ENCODE measurements at regions not wholly inside any gene's neighbourhood (a gene's known extent, or its start where the extent isn't known, plus 50 kb on each side); places are given as distances from the start of the nearest gene placed in this dataset.

DNA sequence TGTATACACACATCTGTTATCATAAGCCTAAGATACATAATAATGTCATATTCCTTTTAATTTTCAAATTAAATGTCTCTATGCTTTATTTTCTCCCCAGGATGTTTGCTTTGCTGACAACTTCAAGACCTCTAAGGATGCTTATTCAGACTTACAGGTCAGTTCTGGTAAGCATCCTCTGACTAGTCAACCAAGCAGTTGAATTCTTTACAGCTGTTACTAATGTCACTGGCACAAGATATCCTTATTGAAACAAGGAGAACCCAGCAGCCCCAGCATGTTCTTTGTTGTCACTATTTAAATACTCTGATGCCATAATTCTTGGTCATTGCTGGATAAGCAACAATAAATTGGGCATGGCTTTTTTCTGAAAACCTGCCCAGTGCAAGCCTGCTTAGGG is 232.3 kb upstream of the PMFBP1 start:
- TF ChIP-seq, protein P1, sequence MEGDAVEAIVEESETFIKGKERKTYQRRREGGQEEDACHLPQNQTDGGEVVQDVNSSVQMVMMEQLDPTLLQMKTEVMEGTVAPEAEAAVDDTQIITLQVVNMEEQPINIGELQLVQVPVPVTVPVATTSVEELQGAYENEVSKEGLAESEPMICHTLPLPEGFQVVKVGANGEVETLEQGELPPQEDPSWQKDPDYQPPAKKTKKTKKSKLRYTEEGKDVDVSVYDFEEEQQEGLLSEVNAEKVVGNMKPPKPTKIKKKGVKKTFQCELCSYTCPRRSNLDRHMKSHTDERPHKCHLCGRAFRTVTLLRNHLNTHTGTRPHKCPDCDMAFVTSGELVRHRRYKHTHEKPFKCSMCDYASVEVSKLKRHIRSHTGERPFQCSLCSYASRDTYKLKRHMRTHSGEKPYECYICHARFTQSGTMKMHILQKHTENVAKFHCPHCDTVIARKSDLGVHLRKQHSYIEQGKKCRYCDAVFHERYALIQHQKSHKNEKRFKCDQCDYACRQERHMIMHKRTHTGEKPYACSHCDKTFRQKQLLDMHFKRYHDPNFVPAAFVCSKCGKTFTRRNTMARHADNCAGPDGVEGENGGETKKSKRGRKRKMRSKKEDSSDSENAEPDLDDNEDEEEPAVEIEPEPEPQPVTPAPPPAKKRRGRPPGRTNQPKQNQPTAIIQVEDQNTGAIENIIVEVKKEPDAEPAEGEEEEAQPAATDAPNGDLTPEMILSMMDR (IDR thresholded peaks at IDR 0.05; ENCODE audit: insufficient read depth, low read length, poor library complexity, severe bottlenecking): no peak
- no peak for TF ChIP-seq EZH2phosphoT487 (conservative IDR thresholded peaks at IDR 0.05; ENCODE audit: low read length)
